NCI-H748 (cell line): ENCODE measurements at regions not wholly inside any gene's neighbourhood (a gene's known extent, or its start where the extent isn't known, plus 50 kb on each side); places are given as distances from the start of the nearest gene placed in this dataset.
A peak's percentile ranks its signal among the peaks of the same experiment; 100 is the strongest.

Source experiments
- DNase-seq: peaks from one replicate; lab custom pipeline; 2025; ENCODE audit not compliant: unreplicated experiment; lab: John Stamatoyannopoulos, UW

DNA sequence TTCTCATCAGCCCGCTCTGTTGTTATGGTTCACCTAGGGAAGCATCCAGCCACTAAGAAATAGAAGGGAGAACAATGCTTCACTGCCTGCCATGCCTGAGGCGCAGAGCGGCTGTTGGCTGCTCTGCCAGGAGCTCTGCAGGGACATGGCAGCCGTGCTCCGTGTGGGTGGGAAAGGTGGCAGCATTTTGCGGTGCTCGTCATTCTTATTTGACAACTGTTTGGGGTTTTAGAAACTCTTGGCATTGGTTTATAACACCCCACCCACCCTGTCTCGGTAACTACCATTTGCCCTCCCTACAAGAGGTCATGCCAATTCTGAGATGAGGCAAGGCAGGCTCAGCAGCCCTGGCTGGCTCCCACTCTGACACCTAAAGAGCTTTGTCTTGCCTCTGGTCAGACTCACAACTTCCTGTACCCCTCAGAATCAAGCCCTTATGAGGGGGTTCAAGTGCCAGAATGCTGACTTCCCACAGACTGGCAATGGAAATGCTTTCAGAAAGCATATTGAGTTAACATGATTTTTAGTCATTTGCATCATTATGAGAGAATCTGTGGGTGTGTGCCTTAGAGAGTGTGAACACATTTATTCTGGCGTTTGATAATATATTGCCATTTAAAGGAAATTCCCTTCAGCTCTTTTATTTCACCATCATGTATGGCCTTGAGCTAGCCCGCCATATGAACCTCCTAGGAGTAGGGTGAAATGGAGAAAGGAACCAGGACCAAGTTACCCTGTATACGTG lies 288.0 kb upstream of the ANKRD55 start:
- no peak for DNase-seq

DNA sequence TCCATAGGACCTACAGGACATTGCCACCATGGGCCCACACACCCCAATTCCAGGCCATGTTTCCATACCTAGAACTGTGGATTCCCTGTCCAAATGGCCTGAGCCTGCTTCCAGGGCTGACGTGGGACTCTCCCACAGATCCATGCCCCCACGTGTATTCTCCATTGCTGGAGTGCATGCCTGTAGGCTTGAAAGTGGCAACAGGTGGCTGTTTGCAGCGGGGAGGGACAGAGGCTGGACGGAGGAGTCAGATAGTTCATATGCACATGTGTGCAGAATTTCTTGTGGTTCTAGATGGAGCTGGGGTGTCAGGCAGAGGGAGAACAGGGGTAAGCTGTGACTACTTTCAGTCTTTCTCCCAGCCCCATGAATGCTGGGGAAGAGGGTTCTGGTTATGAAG lies 285.7 kb upstream of the ANKRD55 start:
- DNase-seq: no peak

- DNase-seq: peak; percentile 20
Measured at GRCh38 chr5:56517011-56517416, 283.9 kb upstream of the ANKRD55 start.

DNA sequence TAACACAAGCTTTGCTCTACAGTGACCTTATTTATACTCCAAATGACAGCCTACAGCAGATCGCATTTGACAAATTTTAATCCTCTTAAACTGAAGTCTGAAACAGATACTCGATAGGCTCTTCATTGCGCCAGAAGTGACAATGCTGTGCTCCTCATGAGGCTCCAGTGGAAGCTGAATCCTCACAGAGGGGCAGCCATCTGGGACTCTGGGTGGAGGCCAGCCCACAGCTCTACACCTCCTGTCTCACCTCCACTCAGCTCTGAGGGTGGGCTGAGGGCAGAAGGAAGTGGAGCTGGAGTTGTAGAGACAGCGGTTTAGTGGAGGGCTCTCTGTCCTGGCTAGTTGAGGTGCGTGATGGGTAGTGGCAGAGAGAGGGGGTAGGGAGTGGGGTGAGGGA lies 283.3 kb upstream of the ANKRD55 start:
- DNase-seq: no peak

GRCh38 chr5:56516035-56516434 lies 282.9 kb upstream of the ANKRD55 start:
- no peak for DNase-seq

DNA sequence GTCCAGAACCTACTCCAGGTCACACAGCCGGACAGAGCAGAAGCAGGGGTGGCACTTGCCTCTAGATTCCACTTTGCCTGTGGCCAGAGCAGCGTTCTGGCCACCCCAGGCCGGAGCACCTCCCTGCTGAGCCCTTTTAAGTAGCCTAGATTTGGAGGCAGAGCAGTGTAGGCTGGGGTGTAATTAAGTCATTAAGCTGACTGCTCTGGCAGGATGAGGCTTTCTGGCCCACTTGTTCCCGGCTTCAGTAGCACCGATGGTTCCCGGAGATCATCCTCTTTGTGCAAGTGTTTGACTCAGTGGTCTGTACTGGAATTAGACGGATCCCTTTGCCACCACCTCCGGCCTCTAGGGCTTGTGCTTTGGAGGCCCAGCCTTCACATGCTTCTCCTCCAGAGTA lies 281.9 kb upstream of the ANKRD55 start:
- peak; percentile 9 for DNase-seq

DNA sequence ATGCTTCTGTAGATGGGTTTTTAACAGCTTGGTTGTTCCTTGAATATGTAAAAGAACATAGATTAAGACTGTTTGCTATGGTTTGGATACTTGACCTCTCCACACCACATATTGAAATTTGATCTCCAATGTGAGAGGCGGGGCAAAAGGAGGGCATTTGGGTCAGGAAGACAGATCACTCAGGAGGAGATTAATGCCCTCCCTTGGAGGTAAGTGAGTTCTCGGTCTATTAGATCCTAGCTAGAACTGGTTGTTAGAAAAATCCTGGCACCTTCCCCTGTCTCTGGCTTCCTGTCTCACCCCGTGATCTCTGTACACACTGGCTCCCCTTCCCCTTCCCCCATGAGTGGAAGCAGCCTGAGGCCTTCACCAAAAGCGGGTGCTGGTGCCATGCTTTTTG lies 281.1 kb upstream of the ANKRD55 start:
- peak; percentile 8 for DNase-seq

- DNase-seq: no peak
Measured at GRCh38 chr5:56513141-56513540, 280.0 kb upstream of the ANKRD55 start.

DNA sequence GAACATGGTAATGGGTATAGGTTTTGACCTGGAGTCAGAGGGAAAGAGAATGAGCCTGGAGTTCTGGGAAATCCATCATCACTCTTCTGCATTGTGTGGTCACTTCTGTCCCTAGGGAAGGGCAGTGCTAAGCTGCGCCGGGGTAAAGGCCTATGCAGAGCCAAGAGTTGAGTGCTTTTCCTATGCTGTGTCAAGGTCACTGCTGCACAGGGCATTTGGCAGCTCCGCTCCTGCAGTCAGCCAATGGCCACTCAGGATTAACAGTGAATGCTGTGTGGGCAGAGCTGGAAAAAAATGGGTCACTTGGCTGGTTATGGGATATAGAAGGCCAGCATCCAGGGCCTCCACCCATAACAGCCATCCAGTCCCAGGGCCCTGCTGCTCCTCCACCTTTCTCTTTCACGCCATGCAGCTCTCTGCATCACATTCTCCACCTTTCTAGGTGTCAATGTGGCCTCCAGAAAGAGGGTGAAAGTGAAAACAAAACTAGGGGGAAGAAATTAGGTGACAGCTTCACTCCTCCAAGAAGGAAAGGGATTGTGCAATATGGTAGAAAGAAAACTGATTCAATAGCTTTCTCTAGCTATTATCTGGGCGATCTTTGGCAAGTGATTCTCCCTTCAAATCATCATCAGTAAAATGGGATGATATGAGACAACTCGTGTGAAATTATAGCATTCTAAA lies 279.3 kb upstream of the ANKRD55 start:
- no peak for DNase-seq

- DNase-seq: no peak
Measured at GRCh38 chr5:56511326-56511841, 278.3 kb upstream of the ANKRD55 start.

DNA sequence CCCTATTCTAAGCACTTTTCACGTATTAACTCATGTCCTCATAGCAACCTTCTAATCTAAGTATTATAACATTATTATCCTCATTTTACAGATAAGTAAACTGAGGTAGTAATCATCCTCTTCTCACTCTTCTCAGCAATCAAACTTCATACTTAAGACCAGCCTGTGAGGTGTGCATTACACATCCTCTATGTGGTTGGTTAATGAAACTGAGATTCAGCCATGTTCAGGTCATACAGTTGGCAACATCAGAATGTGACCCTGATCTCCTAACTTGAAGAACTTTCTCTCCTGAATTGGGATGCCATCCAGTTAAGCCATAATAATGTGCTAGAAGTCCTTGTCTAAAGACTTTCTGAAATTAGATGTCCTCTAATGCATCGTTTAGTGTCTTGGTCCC lies 275.1 kb upstream of the ANKRD55 start:
- DNase-seq: no peak

GRCh38 chr5:56507351-56507930 lies 274.3 kb upstream of the ANKRD55 start:
- DNase-seq: peak; percentile 95

- no peak for DNase-seq
Measured at GRCh38 chr5:56506211-56506965, 273.3 kb upstream of the ANKRD55 start.

DNA sequence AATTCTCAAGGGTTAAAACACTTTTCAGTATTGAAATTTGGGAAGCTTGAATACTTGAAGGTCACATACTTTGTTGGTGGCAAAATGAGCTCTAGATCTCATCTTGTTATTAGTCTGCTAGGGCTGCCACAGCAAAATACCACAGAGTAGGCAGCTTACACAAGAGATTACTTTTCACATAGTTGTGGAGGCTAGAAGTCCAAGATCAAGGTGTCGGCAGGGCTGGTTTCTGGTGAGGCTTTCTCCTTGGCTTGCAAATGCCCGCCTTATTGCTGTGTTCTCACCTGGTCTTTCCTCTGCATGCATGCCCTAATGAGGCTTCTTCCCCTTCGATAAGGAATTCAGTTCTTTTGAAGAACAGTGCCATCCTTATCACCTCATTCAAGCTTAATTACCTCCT lies 270.8 kb upstream of the ANKRD55 start:
- DNase-seq: no peak

DNA sequence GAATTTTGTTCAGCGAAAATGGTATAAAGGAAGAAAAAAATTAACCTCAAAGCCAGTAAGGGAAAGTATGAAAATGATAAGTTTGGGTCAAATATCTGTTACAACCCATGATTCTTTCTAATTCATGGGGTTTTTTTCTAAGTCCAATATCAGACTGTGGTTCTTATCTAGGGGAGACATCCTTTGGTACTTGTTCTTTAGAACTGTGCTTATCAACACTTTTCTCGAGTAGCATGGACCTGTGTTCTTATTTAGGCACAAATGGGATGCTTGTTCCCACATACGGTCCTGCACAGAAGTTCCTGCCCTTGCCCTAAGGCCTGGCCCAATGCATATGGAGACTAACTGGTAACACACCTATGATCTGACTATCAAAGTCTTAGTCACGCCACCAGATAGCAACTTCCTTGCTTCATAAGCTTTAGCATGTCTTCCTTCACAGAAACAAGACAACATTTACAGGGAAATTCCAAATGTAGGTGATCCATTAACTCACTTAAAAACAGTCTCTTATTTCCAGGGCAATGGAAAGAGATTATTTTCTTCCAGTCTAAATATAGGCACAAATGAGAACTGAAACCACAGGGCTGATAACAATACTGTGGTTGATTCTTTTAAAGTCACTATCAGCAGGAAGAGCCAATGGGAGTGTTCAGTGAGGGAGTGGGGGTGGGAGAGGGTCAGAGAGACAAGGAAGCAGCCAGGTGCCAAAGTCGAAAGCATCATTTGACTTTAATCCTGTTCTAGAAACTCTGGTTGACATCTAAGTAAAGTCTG lies 268.8 kb upstream of the ANKRD55 start:
- DNase-seq: no peak

DNA sequence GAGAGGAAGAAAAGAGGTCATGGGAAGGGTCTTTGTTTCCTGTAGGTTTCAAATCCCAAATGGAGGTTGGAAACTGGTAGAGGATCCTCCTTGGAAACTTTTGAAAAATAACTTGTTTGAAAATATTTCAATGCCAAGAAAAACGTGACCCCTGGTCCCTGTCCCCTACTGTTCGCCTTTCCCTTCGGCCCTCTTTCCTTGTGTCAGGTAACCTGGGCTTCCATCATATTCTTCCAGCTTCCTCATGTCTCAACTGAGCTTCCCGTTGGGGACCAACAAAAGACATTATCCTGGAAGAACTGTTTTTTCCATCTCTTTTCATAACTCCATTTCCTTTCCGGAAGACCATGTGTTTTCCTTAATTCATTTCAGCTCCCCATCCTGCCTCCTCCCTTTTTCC lies 266.8 kb upstream of the ANKRD55 start:
- no peak for DNase-seq

GRCh38 chr5:56499491-56499890 lies 266.4 kb upstream of the ANKRD55 start:
- no peak for DNase-seq

GRCh38 chr5:56498759-56499395 lies 265.7 kb upstream of the ANKRD55 start:
- no peak for DNase-seq

GRCh38 chr5:56496581-56497063 lies 263.5 kb upstream of the ANKRD55 start:
- peak; percentile 91 for DNase-seq

DNA sequence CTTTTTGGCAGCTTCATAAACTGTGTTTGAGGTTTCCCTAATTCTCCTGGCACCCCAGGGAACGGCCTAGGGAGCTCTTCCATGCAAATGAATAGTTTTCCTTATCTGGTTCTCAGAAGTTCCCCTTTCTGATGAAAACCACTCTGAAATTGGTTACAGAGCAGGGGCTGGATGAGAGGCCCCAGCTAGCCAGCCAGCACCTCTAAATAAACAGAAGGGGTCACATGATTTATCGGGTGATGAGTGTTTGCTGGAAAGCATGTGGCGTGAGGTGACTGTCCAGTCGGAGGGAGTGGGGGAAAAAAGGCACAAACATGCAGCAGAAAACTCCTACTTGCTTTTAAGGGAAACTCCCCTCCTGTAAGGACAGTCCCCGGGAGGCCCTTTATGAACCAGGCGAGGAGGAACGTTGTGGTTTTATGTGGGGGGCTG lies 261.2 kb upstream of the ANKRD55 start:
- DNase-seq: no peak
